ENCODE measurements at regions not wholly inside any gene's neighbourhood (a gene's known extent, or its start where the extent isn't known, plus 50 kb on each side); places are given as distances from the start of the nearest gene placed in this dataset.

DNA sequence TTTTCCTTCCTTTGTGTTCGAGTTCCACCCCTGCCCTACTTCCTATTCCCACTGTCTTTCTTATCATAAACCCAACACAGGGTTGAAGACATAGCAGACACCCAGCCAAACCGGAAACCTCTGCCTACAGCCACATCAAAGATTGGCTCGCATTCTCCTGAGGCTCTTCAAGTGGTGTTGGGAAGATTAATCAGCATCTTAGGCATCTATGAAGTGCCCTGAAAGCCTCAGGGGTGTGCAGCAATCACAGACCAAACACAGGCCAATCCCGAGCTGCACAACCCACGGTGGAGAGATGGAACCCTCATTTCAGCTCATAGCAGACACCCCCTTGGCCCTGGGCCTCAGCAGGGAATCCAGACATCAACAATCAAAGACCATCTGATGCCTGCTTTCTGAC lies 255.9 kb downstream of the XXYLT1 start:
- TF ChIP-seq, protein P1, sequence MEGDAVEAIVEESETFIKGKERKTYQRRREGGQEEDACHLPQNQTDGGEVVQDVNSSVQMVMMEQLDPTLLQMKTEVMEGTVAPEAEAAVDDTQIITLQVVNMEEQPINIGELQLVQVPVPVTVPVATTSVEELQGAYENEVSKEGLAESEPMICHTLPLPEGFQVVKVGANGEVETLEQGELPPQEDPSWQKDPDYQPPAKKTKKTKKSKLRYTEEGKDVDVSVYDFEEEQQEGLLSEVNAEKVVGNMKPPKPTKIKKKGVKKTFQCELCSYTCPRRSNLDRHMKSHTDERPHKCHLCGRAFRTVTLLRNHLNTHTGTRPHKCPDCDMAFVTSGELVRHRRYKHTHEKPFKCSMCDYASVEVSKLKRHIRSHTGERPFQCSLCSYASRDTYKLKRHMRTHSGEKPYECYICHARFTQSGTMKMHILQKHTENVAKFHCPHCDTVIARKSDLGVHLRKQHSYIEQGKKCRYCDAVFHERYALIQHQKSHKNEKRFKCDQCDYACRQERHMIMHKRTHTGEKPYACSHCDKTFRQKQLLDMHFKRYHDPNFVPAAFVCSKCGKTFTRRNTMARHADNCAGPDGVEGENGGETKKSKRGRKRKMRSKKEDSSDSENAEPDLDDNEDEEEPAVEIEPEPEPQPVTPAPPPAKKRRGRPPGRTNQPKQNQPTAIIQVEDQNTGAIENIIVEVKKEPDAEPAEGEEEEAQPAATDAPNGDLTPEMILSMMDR (conservative IDR thresholded peaks at IDR 0.05) = no peak
- TF ChIP-seq EZH2 (IDR thresholded peaks at IDR 0.05; ENCODE audit: low read depth) = no peak
